ENCODE measurements at regions not wholly inside any gene's neighbourhood (a gene's known extent, or its start where the extent isn't known, plus 50 kb on each side); places are given as distances from the start of the nearest gene placed in this dataset.
"Not testable (repeated sequence)": the region's sequence is repeated elsewhere in the genome, so short reads cannot be mapped to it uniquely, and the experiment has no call there.

- DNase-seq = peak; percentile 52
Measured at GRCh38 chr21:26320596-26320995, 150.0 kb upstream of the APP start.

GRCh38 chr21:26307640-26308039 lies 137.1 kb upstream of the APP start:
- DNase-seq = no peak

GRCh38 chr21:26297851-26298250 lies 127.3 kb upstream of the APP start:
- no peak for DNase-seq

GRCh38 chr21:26293141-26293946 lies 122.8 kb upstream of the APP start:
- no peak for DNase-seq

GRCh38 chr21:26288026-26288425 lies 117.5 kb upstream of the APP start:
- DNase-seq = no peak

GRCh38 chr21:26284531-26284930 lies 114.0 kb upstream of the APP start:
- DNase-seq = no peak

- DNase-seq = no peak
Measured at GRCh38 chr21:26282058-26282457, 111.5 kb upstream of the APP start.

GRCh38 chr21:26281506-26281905 lies 110.9 kb upstream of the APP start:
- DNase-seq = no peak

- peak; percentile 81 for DNase-seq
Measured at GRCh38 chr21:26280775-26281174, 110.2 kb upstream of the APP start.

GRCh38 chr21:26280148-26280547 lies 109.6 kb upstream of the APP start:
- DNase-seq = no peak

GRCh38 chr21:26275801-26276200 lies 105.2 kb upstream of the APP start:
- DNase-seq = no peak

- DNase-seq = no peak
Measured at GRCh38 chr21:26273686-26274313, 103.2 kb upstream of the APP start.

- no peak for DNase-seq
Measured at GRCh38 chr21:26267389-26267788, 96.8 kb upstream of the APP start.

GRCh38 chr21:26246073-26246472 lies 75.5 kb upstream of the APP start:
- DNase-seq = no peak

- no peak for DNase-seq
Measured at GRCh38 chr21:26245428-26245827, 74.9 kb upstream of the APP start.

GRCh38 chr21:26238646-26239045 lies 68.1 kb upstream of the APP start:
- DNase-seq = no peak

GRCh38 chr21:26236281-26236680 lies 65.7 kb upstream of the APP start:
- no peak for DNase-seq

GRCh38 chr21:26233297-26233696 lies 62.7 kb upstream of the APP start:
- not testable (repeated sequence) for DNase-seq

GRCh38 chr21:26232491-26232890 lies 61.9 kb upstream of the APP start:
- not testable (repeated sequence) for DNase-seq

- no peak for DNase-seq
Measured at GRCh38 chr21:26227130-26227529, 56.6 kb upstream of the APP start.

GRCh38 chr21:26226724-26227123 lies 56.2 kb upstream of the APP start:
- no peak for DNase-seq

GRCh38 chr21:26225046-26225445 lies 54.5 kb upstream of the APP start:
- DNase-seq = no peak

GRCh38 chr21:26224366-26224765 lies 53.8 kb upstream of the APP start:
- no peak for DNase-seq

All from right hindlimb (tissue), 1 donor.